ENCODE measurements at regions not wholly inside any gene's neighbourhood (a gene's known extent, or its start where the extent isn't known, plus 50 kb on each side); places are given as distances from the start of the nearest gene placed in this dataset.
"Not testable (repeated sequence)": the region's sequence is repeated elsewhere in the genome, so short reads cannot be mapped to it uniquely, and the experiment has no call there.

DNA sequence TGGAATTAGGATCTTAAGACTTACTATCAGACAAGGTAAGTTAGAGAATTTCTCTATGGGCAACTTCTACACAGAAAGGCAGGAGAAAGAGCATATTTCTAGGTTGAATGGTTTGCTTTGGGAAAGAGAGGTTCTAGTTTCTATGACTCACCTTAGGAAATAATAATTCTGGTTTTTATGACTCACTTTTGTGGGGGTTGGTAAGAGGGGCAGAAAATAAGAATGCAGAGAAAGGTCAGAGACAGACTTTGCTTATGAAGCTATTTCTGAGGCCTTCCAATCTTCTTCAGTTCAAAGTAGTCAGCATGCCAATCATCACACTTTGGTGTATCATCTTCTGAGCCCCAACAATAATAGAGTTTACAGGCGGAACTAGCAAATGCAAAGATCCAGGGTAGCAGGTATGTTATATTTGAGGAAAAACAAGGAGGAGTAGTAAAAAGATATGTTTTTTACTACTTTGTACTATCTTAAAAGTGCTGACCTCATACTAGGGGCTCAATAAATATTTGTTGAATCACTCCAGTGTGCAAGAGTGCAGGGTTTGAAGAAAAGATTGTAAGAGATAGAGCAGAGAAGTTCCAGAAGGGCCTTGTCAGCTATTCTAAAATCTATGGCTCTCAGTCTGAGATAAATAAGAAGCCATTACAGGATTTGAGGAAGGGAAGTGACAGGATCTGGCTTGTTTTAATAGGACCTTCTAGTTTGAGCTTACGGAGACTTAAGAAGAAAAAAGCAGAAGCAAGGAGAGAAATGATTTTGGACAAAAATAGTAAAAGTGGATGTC, 56.7 kb upstream of the LRFN5 start:
- DNase-seq = no peak

DNA sequence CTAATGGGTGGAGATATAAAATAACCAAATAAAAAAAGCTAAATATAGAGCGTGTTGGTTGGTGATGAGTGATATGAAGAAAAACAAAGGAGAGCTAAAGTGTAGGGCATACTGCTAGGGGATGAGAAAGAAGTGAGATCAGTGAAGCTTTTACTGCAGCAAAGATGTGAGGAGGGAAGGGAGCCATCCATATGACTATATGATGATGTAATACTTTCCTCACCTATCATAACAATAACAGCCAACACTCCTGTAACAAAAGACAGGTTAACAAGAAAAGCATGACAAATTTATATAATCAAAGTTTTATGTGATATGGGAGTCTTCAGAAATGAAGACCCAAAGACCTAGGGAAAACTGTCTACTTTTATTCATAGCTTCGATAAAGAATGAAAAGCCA, 57.4 kb upstream of the LRFN5 start:
- no peak for DNase-seq

DNA sequence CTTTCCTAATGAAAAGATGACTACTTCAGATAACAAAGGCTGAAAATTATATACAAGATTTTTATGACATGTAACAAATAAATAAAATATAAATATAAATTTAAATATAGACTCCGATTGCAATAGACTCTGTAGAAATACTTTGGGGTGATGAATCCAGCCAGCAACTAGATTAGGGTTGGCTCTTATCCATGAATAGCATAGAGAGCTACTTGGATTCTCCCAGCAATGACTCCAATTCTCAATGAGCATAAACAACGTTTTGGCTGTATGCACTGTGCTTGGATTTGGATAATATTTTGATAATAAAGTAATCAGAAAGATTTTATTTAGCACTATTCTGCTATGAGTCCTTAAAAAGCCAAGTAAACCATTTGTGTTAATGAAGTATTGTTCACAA, 58.0 kb upstream of the LRFN5 start:
- no peak for DNase-seq

DNA sequence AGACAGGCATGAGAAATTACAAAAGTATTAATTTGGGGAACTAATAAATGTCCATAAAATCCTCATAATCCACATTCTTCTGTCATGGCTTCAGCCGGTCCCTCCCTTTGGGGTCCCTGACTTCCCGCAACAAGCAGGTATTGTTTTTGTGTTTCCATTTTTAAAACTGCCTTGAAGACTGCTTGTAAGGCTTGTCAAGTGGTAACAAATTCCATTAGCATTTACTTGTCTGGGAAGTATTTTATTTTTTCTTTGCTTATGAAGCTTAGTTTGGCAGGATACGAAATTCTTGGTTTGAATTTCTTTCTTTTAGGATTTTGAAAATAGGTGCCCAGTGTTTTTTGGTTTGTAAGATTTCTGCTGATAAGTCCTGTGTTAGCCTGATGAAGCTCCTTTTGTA, 65.3 kb upstream of the LRFN5 start:
- DNase-seq = no peak

GRCh38 chr14:41532255-41532654, 74.4 kb upstream of the LRFN5 start:
- no peak for DNase-seq

DNA sequence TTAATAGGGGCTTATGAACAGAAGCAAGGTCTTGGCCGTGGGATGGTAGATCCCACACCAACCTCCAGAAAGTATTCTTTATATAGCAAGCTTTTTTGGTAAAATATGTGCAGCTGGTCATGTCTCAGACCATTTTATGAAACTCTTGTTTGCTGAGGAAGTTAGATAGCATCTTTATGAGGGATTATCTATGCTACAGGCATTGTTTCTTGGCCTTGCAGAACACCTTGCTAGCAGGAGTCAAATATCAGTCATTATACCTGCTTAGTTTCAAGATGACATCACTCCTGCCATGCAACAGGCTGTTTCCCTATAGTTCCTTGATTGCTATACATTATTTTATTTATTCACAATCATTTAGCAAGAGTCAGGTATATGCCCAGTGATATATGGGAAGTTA, 84.8 kb upstream of the LRFN5 start:
- DNase-seq = no peak

DNA sequence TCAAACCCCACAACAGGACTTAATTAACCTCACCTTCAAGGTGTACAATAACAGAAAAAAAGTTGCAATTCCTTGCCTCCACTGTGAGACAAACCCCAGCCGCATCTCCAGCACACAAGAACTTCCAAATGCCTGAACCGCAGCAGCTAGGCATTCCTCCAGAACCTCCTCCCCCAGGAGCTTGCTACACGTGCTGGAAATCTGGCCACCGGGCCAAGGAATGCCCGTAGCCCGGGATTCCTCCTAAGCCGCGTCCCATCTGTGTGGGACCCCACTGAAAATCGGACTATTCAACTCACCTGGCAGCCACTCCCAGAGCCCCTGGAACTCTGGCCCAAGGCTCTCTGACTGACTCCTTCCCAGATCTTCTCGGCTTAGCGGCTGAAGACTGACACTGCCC, 88.6 kb upstream of the LRFN5 start:
- not testable (repeated sequence) for DNase-seq

GRCh38 chr14:41506552-41506951, 100.1 kb upstream of the LRFN5 start:
- DNase-seq = no peak

GRCh38 chr14:41505491-41505890, 101.2 kb upstream of the LRFN5 start:
- DNase-seq = no peak

DNA sequence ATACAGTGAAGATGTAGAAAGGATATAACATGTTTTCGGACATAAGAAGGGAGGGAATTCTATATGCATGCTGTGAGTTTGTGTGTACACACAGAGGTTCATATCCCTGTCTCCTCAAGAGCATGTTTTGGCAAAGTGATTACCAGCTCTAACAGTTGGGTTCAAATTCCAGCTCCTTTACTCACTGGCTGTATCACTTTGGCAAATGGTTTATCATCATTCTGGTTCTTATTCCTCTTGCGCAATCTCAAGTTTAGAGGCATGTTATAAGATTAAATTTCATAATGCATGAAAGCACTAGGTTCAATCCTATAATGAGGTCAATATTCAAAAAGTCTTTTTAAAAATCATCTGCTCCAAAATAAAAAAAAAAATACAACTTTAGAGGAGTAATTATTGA, 107.7 kb upstream of the LRFN5 start:
- no peak for DNase-seq

- DNase-seq = no peak
Observed at GRCh38 chr14:41490323-41490722, 116.4 kb upstream of the LRFN5 start.

GRCh38 chr14:41489315-41489972, 117.2 kb upstream of the LRFN5 start:
- DNase-seq = no peak

DNA sequence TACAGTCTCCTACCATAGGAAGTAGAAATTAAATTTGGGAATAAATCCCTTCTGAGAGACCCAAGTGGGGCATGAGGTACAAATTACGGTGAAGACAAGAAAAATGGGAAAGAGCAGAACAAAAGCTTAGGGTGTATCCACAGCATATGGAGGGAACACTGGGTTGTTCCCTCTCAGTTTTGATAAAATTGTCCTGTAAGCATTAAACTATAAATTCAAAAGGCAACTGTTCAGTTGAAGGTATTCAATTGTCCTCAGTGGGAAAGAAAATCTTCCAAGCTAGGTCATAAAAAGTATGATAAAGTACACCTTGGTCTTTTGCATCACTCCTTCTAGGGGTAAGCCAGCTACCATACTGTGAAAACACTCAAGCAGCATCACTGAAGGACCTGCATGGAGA, 118.3 kb upstream of the LRFN5 start:
- DNase-seq = no peak

DNA sequence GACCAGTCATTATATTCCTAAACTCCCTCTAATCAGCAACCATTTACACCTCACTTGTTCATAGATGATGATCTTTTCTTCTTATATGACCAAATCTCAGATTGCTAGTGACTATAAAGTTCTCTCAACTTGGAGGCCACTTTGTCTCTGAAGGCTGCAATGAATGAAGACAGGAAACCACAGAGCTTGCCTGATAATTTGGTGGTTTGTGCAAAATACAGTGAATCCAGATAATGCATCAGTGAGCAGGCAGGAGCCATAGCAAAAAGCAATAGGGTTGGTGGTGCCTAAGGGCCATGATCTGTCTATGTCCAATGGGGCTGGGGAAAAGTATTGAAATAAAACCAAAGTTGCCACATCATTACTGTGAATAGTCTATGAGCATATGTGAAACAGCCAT, 123.8 kb upstream of the LRFN5 start:
- no peak for DNase-seq

GRCh38 chr14:41476526-41476925, 130.2 kb upstream of the LRFN5 start:
- no peak for DNase-seq

GRCh38 chr14:41461380-41461779, 145.3 kb upstream of the LRFN5 start:
- no peak for DNase-seq

- DNase-seq = no peak
Observed at GRCh38 chr14:41457393-41457792, 149.3 kb upstream of the LRFN5 start.

GRCh38 chr14:41449066-41449465, 157.6 kb upstream of the LRFN5 start:
- no peak for DNase-seq

DNA sequence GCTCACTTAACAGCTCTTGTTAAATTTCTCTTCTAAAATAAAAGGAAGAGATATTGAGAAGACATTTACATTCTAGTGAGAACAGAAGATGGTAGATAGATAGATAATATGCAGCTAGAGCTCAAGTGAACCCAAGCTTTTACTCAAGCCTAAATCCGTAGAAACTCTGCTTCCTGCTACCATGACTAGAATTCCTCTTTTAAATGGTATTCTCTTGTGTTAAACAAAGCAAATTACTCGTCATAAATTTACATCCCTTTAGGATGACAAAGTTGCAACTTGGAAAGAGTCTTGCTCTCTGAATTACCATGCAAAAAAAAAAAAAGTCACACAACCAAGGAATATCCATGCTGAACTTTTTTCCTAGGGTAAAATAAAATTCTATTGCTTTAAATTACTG, 160.7 kb upstream of the LRFN5 start:
- DNase-seq = no peak

- DNase-seq = no peak
Observed at GRCh38 chr14:41423503-41423902, 183.2 kb upstream of the LRFN5 start.

DNA sequence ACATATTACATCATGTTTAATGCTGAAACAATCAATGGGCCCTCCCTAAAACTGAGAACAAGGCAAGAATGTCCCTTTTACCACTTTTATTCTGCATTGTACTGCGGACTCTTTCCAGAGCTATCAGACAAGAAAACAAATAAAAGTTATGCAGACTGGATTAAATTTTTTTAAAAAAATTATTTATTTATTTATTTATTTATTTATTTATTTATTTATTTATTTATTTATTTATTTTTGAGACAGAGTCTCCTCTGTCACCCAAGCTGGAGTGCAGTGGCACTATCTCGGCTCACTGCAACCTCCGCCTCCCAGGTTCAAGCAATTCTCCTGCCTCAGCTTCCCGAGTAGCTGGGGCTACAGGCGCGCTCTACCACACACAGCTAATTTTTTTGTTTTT, 185.4 kb upstream of the LRFN5 start:
- DNase-seq = not testable (repeated sequence)

DNA sequence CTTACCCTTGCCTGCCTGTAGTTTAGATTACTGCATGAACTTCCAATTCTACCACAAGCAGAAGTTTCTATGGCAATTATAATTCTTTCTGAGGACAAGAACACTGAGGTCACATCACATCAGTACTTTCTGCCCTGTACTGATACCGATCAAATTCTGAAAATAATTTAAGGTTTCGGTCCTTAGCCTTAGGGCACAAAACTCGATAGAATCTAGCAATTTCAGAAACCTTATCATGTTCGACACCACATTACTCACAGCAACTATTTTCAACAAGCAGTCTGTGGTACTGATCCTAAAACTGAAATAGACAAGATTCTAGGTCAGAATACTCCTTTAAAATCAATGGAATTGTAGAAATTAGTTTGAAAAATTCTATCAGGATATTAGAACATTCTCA, 187.0 kb upstream of the LRFN5 start:
- DNase-seq = no peak

DNA sequence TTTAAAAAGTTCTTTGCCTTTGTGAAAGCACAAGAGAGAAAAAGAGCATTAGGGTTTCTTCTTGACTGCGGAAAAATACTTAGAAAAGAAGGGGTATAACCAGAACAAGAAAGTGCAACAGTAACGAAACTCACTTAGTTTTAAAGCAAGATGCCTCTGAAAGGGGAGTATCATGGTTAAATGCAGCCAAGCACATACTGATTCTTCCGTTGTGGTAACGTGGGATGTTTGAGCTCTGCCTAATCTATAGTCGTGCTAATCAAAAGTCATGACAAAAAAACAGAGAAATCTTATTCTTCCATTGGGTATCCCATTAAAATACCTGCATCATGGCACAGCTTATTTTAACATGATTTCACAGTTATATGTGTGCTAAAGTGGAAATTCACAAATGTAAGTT, 187.8 kb upstream of the LRFN5 start:
- no peak for DNase-seq

GRCh38 chr14:41409806-41410205, 196.9 kb upstream of the LRFN5 start:
- no peak for DNase-seq

GRCh38 chr14:41404126-41404525, 202.6 kb upstream of the LRFN5 start:
- no peak for DNase-seq
